A549 (cell line): ENCODE measurements at regions not wholly inside any gene's neighbourhood (a gene's known extent, or its start where the extent isn't known, plus 50 kb on each side); places are given as distances from the start of the nearest gene placed in this dataset.

ENCODE experiments used
- ATAC-seq, 2 experiments: fragments of 200-7000 bp in 1 of 2; fragments of >200 bp in 1 of 2; cut with Nextera tagmentation in 1 of 2; cut with Tn5 transposase in 1 of 2; 3 replicates each; pipeline versions ENCODE4 v1.8.0 to v1.9.1; 2018 to 2020; ENCODE audit warnings: mild to moderate bottlenecking in 1 of 2, moderate library complexity in 1 of 2
- CTCF ChIA-PET: fragments of 300-600 bp; sonication (Branson Sonifier 250); formaldehyde crosslinking; extraction: SDS; loops from one replicate; lab custom pipeline; 2021; ENCODE audit warnings: antibody characterized with exemption, inconsistent platforms; lab: Yijun Ruan, JAX
- POLR2A ChIA-PET: fragments of 350-600 bp; formaldehyde crosslinking; extraction: SDS; loops from one replicate; lab custom pipeline; 2021; ENCODE audit warnings: antibody characterized with exemption, inconsistent platforms; lab: Yijun Ruan, JAX
- DNase-seq, 2 experiments: peaks; one replicate each; pipeline versions ENCODE4 v3.0.0 to v3.0.0-alpha.2; 2011 to 2016; ENCODE audit warnings: low read depth in 1 of 2, low spot score in 1 of 2
- FAIRE-seq: peaks from 2 replicates; lab custom pipeline; 2011; peaks lifted over from hg19 to GRCh38; lab: Jason Lieb, UNC
- H3K27ac ChIP-seq, 2 experiments: fragments of >200 bp; sonication (Bioruptor Twin); formaldehyde crosslinking; 3 replicates each; pipeline ENCODE4 v1.5.1; 2016 to 2017
- H3K4me1 ChIP-seq: fragments of >200 bp; sonication (Bioruptor Twin); formaldehyde crosslinking; 3 replicates; pipeline ENCODE4 v1.6.1; 2016
- H3K4me2 ChIP-seq: fragments of >200 bp; sonication (Bioruptor Twin); formaldehyde crosslinking; 3 replicates; pipeline ENCODE4 v1.6.1; 2016
- H3K4me3 ChIP-seq: fragments of >200 bp; sonication (Bioruptor Twin); formaldehyde crosslinking; 3 replicates; pipeline ENCODE4 v1.5.1; 2016
- H3K9me3 ChIP-seq: fragments of >200 bp; sonication (Bioruptor Twin); formaldehyde crosslinking; 3 replicates; pipeline ENCODE4 v1.6.1; 2016
- BHLHE40 ChIP-seq: IDR thresholded peaks from 2 replicates; pipeline ENCODE4 v1.6.1; 2012; ENCODE audit warnings: low read depth, low read length, inconsistent platforms
- ESRRA ChIP-seq: fragments of 150-350 bp; IDR thresholded peaks from 2 replicates; pipeline ENCODE4 v1.6.1; 2014; ENCODE audit warnings: mild to moderate bottlenecking, low read length, borderline replicate concordance
- FOXS1 ChIP-seq: fragments of 250-450 bp; sonication (Bioruptor Pico); IDR thresholded peaks from 2 replicates; pipeline ENCODE4 v1.5.0; 2020; ENCODE audit warnings: mild to moderate bottlenecking, moderate library complexity
- HDAC2 ChIP-seq: fragments of 200-600 bp; sonication (generic); IDR thresholded peaks from 2 replicates; pipeline ENCODE4 v1.6.1; 2016
- HEYL ChIP-seq: fragments of 250-450 bp; sonication (Bioruptor Pico); IDR thresholded peaks from 2 replicates; pipeline ENCODE4 v1.8.0; 2021; ENCODE audit warnings: mild to moderate bottlenecking, moderate library complexity
- HMGXB4 ChIP-seq: fragments of 250-450 bp; sonication (Bioruptor Pico); IDR thresholded peaks from 2 replicates; pipeline ENCODE4 v1.5.0; 2021; ENCODE audit warnings: mild to moderate bottlenecking, moderate library complexity, borderline replicate concordance
- JUNB ChIP-seq: fragments of >200 bp; sonication (Bioruptor Twin); formaldehyde crosslinking; IDR thresholded peaks from 2 replicates; pipeline ENCODE4 v1.6.1; 2016
- KDM1A ChIP-seq: fragments of 200-600 bp; sonication (generic); IDR thresholded peaks from 2 replicates; pipeline ENCODE4 v1.6.1; 2016; ENCODE audit warnings: low read depth, mild to moderate bottlenecking
- KDM5A ChIP-seq: fragments of 200-600 bp; sonication (generic); IDR thresholded peaks from 2 replicates; pipeline ENCODE4 v1.6.1; 2016; ENCODE audit warnings: antibody characterized with exemption, mild to moderate bottlenecking
- MAZ ChIP-seq: fragments of 150-350 bp; IDR thresholded peaks from 2 replicates; pipeline ENCODE4 v1.6.1; 2014; ENCODE audit warnings: antibody characterized with exemption, low read depth, low read length, borderline replicate concordance
- RAD21 ChIP-seq, 2 experiments: fragments of >200 bp in 1 of 2; sonication (Bioruptor Twin) in 1 of 2; formaldehyde crosslinking in 1 of 2; IDR thresholded peaks in 1 of 2; conservative IDR thresholded peaks in 1 of 2; 2 replicates in 1 of 2; 3 replicates in 1 of 2; pipeline ENCODE4 v1.6.1; 2012 to 2018; ENCODE audit warnings: inconsistent platforms in 1 of 2
- RCOR1 ChIP-seq: fragments of 150-350 bp; IDR thresholded peaks from 2 replicates; pipeline ENCODE4 v1.6.1; 2014; ENCODE audit warnings: antibody characterized with exemption, low read length, low read depth
- SMC3 ChIP-seq: fragments of >200 bp; sonication (Bioruptor Twin); formaldehyde crosslinking; IDR thresholded peaks from 3 replicates; pipeline ENCODE4 v1.6.1; 2018; ENCODE audit warnings: inconsistent platforms
- TP53 ChIP-seq: fragments of 250-450 bp; sonication (Bioruptor Pico); IDR thresholded peaks from 2 replicates; pipeline ENCODE4 v1.5.0; 2021; ENCODE audit warnings: mild to moderate bottlenecking, moderate library complexity
- WGBS: methylation state at CpG from one replicate; pipeline ENCODE4 v1.1.6; 2017; ENCODE audit errors: missing lambda C conversion rate; 5-methylcytosine and 5-hydroxymethylcytosine counted together
- TF ChIP-seq, protein P1 (sequence below): fragments of 200-600 bp; sonication (generic); IDR thresholded peaks from 2 replicates; pipeline ENCODE4 v1.6.1; 2016; ENCODE audit warnings: antibody characterized with exemption, mild to moderate bottlenecking, moderate library complexity
- TF ChIP-seq, protein P2 (sequence below): fragments of 450-650 bp; IDR thresholded peaks from 2 replicates; pipeline ENCODE4 v1.6.1; 2014; ENCODE audit warnings: antibody characterized with exemption
- TF ChIP-seq, protein P3 (sequence below): IDR thresholded peaks from 2 replicates; pipeline ENCODE4 v1.6.1; 2012
- TF ChIP-seq, protein P4 (sequence below): fragments of 150-350 bp; IDR thresholded peaks from 2 replicates; pipeline ENCODE4 v1.6.1; 2014; ENCODE audit warnings: low read depth, mild to moderate bottlenecking, low read length
- TF ChIP-seq, protein P5 (sequence below): fragments of >200 bp; sonication (Bioruptor Twin); formaldehyde crosslinking; IDR thresholded peaks from 3 replicates; pipeline ENCODE4 v1.5.1; 2016

DNA sequence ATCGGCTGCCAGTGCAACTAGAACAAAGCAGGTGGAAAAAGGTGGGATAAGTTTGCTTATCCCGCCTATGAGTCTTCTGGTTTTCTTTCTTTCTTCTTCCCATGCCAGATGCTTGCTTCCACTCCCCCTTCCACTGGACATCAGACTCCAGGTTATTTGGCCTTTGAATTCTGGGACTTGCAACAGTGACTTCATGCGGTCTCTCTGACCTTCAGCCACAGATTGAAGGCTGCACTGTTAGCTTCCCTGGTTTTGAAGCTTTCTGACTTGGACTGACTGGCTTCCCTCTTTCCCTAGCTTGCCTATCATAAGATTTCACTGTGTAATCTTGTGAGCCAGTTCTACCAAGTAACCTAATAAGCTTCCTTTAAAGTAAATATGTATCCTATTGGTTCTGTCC, 878.4 kb upstream of the GJE1 start:
- DNase-seq = no peak

GRCh38 chr6:141252828-141253608, 879.7 kb upstream of the GJE1 start:
- Histone ChIP-seq H3K4me3 (no peak overlapping the region), H3K4me1 (no peaks in the 10 kb centered on the region), H3K4me2 (no peak overlapping the region), H3K27ac (no peak overlapping the region), H3K9me3 (no peaks in the 10 kb centered on the region)
- ATAC-seq = no peak
- no peak for TF ChIP-seq BHLHE40
- TF ChIP-seq HEYL (CRISPR knock-in tag) = no peak
- no peak for TF ChIP-seq KDM1A
- TF ChIP-seq, protein P1, sequence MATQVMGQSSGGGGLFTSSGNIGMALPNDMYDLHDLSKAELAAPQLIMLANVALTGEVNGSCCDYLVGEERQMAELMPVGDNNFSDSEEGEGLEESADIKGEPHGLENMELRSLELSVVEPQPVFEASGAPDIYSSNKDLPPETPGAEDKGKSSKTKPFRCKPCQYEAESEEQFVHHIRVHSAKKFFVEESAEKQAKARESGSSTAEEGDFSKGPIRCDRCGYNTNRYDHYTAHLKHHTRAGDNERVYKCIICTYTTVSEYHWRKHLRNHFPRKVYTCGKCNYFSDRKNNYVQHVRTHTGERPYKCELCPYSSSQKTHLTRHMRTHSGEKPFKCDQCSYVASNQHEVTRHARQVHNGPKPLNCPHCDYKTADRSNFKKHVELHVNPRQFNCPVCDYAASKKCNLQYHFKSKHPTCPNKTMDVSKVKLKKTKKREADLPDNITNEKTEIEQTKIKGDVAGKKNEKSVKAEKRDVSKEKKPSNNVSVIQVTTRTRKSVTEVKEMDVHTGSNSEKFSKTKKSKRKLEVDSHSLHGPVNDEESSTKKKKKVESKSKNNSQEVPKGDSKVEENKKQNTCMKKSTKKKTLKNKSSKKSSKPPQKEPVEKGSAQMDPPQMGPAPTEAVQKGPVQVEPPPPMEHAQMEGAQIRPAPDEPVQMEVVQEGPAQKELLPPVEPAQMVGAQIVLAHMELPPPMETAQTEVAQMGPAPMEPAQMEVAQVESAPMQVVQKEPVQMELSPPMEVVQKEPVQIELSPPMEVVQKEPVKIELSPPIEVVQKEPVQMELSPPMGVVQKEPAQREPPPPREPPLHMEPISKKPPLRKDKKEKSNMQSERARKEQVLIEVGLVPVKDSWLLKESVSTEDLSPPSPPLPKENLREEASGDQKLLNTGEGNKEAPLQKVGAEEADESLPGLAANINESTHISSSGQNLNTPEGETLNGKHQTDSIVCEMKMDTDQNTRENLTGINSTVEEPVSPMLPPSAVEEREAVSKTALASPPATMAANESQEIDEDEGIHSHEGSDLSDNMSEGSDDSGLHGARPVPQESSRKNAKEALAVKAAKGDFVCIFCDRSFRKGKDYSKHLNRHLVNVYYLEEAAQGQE = no peak
- TF ChIP-seq JUNB = no peak
- TF ChIP-seq HMGXB4 = no peak
- TF ChIP-seq RCOR1 = no peak
- TF ChIP-seq SMC3 = no peak
- TF ChIP-seq MAZ = no peak
- TF ChIP-seq HDAC2 = no peak
- TF ChIP-seq ESRRA = no peak
- TF ChIP-seq RAD21 (conservative IDR thresholded peaks at IDR 0.05 in 1 of 2, IDR thresholded peaks at IDR 0.05 in 1 of 2) = no peak
- TF ChIP-seq, protein P2, sequence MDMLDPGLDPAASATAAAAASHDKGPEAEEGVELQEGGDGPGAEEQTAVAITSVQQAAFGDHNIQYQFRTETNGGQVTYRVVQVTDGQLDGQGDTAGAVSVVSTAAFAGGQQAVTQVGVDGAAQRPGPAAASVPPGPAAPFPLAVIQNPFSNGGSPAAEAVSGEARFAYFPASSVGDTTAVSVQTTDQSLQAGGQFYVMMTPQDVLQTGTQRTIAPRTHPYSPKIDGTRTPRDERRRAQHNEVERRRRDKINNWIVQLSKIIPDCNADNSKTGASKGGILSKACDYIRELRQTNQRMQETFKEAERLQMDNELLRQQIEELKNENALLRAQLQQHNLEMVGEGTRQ = no peak
- TF ChIP-seq KDM5A = no peak
- TF ChIP-seq, protein P3, sequence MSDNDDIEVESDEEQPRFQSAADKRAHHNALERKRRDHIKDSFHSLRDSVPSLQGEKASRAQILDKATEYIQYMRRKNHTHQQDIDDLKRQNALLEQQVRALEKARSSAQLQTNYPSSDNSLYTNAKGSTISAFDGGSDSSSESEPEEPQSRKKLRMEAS = no peak
- TF ChIP-seq, protein P4, sequence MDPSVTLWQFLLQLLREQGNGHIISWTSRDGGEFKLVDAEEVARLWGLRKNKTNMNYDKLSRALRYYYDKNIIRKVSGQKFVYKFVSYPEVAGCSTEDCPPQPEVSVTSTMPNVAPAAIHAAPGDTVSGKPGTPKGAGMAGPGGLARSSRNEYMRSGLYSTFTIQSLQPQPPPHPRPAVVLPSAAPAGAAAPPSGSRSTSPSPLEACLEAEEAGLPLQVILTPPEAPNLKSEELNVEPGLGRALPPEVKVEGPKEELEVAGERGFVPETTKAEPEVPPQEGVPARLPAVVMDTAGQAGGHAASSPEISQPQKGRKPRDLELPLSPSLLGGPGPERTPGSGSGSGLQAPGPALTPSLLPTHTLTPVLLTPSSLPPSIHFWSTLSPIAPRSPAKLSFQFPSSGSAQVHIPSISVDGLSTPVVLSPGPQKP = no peak
- TF ChIP-seq FOXS1 (CRISPR knock-in tag) = no peak
- 83% methylated on average over 5 of the region's 5 CpGs for WGBS
- CTCF ChIA-PET = no interaction called here
- DNase-seq = no peak
- POLR2A ChIA-PET = no interaction called here
- no peak for FAIRE-seq

More for the DNA sequence above, 878.4 kb upstream of the GJE1 start:
- ChIA-PET POLR2A (no interaction called here), CTCF (no interaction called here)
- WGBS = 83% methylated on average over 3 of the region's 3 CpGs
- Histone ChIP-seq H3K9me3 (no peaks in the 10 kb centered on the region), H3K4me1 (no peaks in the 10 kb centered on the region), H3K27ac (no peak overlapping the region), H3K4me2 (no peak overlapping the region), H3K4me3 (no peak overlapping the region)
- FAIRE-seq (no peak), ATAC-seq (no peak)
- TF ChIP-seq TP53 (CRISPR knock-in tag) = no peak
- TF ChIP-seq FOXS1 (CRISPR knock-in tag) = no peak
- TF ChIP-seq, protein P5, sequence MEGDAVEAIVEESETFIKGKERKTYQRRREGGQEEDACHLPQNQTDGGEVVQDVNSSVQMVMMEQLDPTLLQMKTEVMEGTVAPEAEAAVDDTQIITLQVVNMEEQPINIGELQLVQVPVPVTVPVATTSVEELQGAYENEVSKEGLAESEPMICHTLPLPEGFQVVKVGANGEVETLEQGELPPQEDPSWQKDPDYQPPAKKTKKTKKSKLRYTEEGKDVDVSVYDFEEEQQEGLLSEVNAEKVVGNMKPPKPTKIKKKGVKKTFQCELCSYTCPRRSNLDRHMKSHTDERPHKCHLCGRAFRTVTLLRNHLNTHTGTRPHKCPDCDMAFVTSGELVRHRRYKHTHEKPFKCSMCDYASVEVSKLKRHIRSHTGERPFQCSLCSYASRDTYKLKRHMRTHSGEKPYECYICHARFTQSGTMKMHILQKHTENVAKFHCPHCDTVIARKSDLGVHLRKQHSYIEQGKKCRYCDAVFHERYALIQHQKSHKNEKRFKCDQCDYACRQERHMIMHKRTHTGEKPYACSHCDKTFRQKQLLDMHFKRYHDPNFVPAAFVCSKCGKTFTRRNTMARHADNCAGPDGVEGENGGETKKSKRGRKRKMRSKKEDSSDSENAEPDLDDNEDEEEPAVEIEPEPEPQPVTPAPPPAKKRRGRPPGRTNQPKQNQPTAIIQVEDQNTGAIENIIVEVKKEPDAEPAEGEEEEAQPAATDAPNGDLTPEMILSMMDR = no peak
- no peak for TF ChIP-seq MAZ
